IMR-90 (cell line): ENCODE measurements at regions not wholly inside any gene's neighbourhood (a gene's known extent, or its start where the extent isn't known, plus 50 kb on each side); places are given as distances from the start of the nearest gene placed in this dataset.

Experiments used
- ATAC-seq: fragments of 200-7000 bp; cut with Tn5 transposase; 2 replicates; pipeline ENCODE4 v1.9.1; 2020; ENCODE audit warnings: low read depth, mild to moderate bottlenecking, moderate library complexity
- BruUV-seq: library from RNA; stranded (reverse); fragments of 400-500 nt; replicated peaks from 2 replicates; lab custom pipeline; 2021; lab: Mats Ljungman, UMichigan
- CTCF ChIA-PET: fragments of 300-600 bp; formaldehyde crosslinking; extraction: SDS; loops from one replicate; lab custom pipeline; 2021; ENCODE audit warnings: antibody characterized with exemption; lab: Yijun Ruan, JAX
- POLR2A ChIA-PET: fragments of 300-600 bp; sonication (Branson Sonifier 250); formaldehyde crosslinking; loops from one replicate; lab custom pipeline; 2022; ENCODE audit warnings: antibody characterized with exemption; ENCODE audit not compliant: unreplicated experiment; lab: Charles Lee
- DNase-seq: peaks from one replicate; pipeline ENCODE4 v3.0.0; 2013
- H2AFZ ChIP-seq: replicated peaks from 2 replicates; pipeline ENCODE3; 2013; ENCODE audit warnings: low read length, mild to moderate bottlenecking; ENCODE audit not compliant: poor library complexity
- H2AK5ac ChIP-seq: 2 replicates; pipeline ENCODE4 v1.6.1; 2013; ENCODE audit warnings: low read depth, low read length, inconsistent platforms
- H2AK9ac ChIP-seq: replicated peaks from 2 replicates; pipeline ENCODE3; 2013; ENCODE audit warnings: mild to moderate bottlenecking, low read depth, low read length, moderate library complexity; ENCODE audit not compliant: poor library complexity
- H2BK120ac ChIP-seq: 2 replicates; pipeline ENCODE4 v1.6.1; 2013; ENCODE audit warnings: low read depth, low read length, inconsistent platforms
- H2BK15ac ChIP-seq: 3 replicates; pipeline ENCODE4 v1.6.1; 2013; ENCODE audit warnings: low read depth, low read length, inconsistent platforms
- H2BK20ac ChIP-seq: 2 replicates; pipeline ENCODE4 v1.6.1; 2013; ENCODE audit warnings: low read depth, mild to moderate bottlenecking, inconsistent platforms, low read length, moderate library complexity
- H2BK5ac ChIP-seq: 2 replicates; pipeline ENCODE4 v1.6.1; 2013; ENCODE audit warnings: mild to moderate bottlenecking, low read depth, low read length, inconsistent platforms; ENCODE audit not compliant: poor library complexity, severe bottlenecking
- H3K14ac ChIP-seq: replicated peaks from 2 replicates; pipeline ENCODE4 v1.6.1; 2013; ENCODE audit warnings: low read depth, low read length, inconsistent platforms
- H3K18ac ChIP-seq: 2 replicates; pipeline ENCODE4 v1.6.1; 2013; ENCODE audit warnings: low read depth, low read length, control low read depth
- H3K23ac ChIP-seq: 2 replicates; pipeline ENCODE4 v1.6.1; 2013; ENCODE audit warnings: low read depth, low read length, inconsistent platforms
- H3K27ac ChIP-seq: 2 replicates; pipeline ENCODE4 v1.5.1; 2013; ENCODE audit warnings: mild to moderate bottlenecking, control low read depth, low read length; ENCODE audit not compliant: insufficient read depth
- H3K27me3 ChIP-seq: 2 replicates; pipeline ENCODE4 v1.6.1; 2013; ENCODE audit warnings: low read length; ENCODE audit not compliant: control insufficient read depth, insufficient read depth
- H3K36me3 ChIP-seq: 2 replicates; pipeline ENCODE4 v1.6.1; 2013; ENCODE audit warnings: low read length, mixed read lengths; ENCODE audit not compliant: control insufficient read depth, insufficient read depth
- H3K4ac ChIP-seq: 2 replicates; pipeline ENCODE4 v1.6.1; 2013; ENCODE audit warnings: low read depth, low read length, inconsistent platforms
- H3K4me1 ChIP-seq: 2 replicates; pipeline ENCODE4 v1.6.1; 2013; ENCODE audit warnings: low read length, mixed read lengths; ENCODE audit not compliant: control insufficient read depth, insufficient read depth
- H3K4me2 ChIP-seq: 2 replicates; pipeline ENCODE4 v1.6.1; 2013; ENCODE audit warnings: low read depth, mild to moderate bottlenecking, control low read depth, low read length, moderate library complexity
- H3K4me3 ChIP-seq: 2 replicates; pipeline ENCODE4 v1.5.1; 2013; ENCODE audit warnings: low read depth, mild to moderate bottlenecking, control low read depth, low read length, moderate library complexity; ENCODE audit not compliant: insufficient read depth
- H3K56ac ChIP-seq: 2 replicates; pipeline ENCODE4 v1.6.1; 2013; ENCODE audit warnings: low read length, inconsistent platforms; ENCODE audit not compliant: insufficient read depth; ENCODE audit errors: extremely low read depth
- H3K79me1 ChIP-seq, 2 experiments: 2 replicates each; pipeline ENCODE4 v1.6.1; 2013; ENCODE audit warnings: low read length in 2 of 2, inconsistent platforms in 1 of 2, low read depth in 1 of 2
- H3K9ac ChIP-seq: 2 replicates; pipeline ENCODE4 v1.6.1; 2013; ENCODE audit warnings: low read depth, low read length, control low read depth
- H3K9me1 ChIP-seq: 2 replicates; pipeline ENCODE4 v1.6.1; 2013; ENCODE audit warnings: low read length, inconsistent platforms; ENCODE audit not compliant: insufficient read depth
- H3K9me3 ChIP-seq: 2 replicates; pipeline ENCODE4 v1.6.1; 2013; ENCODE audit warnings: low read length; ENCODE audit not compliant: control insufficient read depth, insufficient read depth
- H4K20me1 ChIP-seq: 2 replicates; pipeline ENCODE4 v1.6.1; 2013; ENCODE audit warnings: low read length, inconsistent platforms; ENCODE audit not compliant: insufficient read depth
- H4K5ac ChIP-seq: 2 replicates; pipeline ENCODE4 v1.6.1; 2013; ENCODE audit warnings: mild to moderate bottlenecking, low read depth, low read length, control low read depth
- H4K8ac ChIP-seq, 2 experiments: 2 replicates each; pipeline ENCODE4 v1.6.1; 2013; ENCODE audit warnings: low read depth in 2 of 2, low read length in 2 of 2, control low read depth in 1 of 2, inconsistent platforms in 1 of 2
- H4K91ac ChIP-seq: 2 replicates; pipeline ENCODE4 v1.6.1; 2013; ENCODE audit warnings: low read depth, low read length, inconsistent platforms; ENCODE audit not compliant: insufficient read depth
- BHLHE40 ChIP-seq: fragments of 150-350 bp; IDR thresholded peaks from 2 replicates; pipeline ENCODE4 v1.6.1; 2016; ENCODE audit warnings: mild to moderate bottlenecking, low read depth, low read length
- CEBPB ChIP-seq: IDR thresholded peaks from 2 replicates; pipeline ENCODE4 v1.6.1; 2012; ENCODE audit warnings: low read depth, low read length, improper control_type of control experiment
- MAFK ChIP-seq: IDR thresholded peaks from 2 replicates; pipeline ENCODE4 v1.6.1; 2012; ENCODE audit warnings: low read depth, low read length, improper control_type of control experiment
- MAZ ChIP-seq: IDR thresholded peaks from 2 replicates; pipeline ENCODE4 v1.6.1; 2012; ENCODE audit warnings: low read depth, mild to moderate bottlenecking, low read length, improper control_type of control experiment, moderate library complexity, borderline replicate concordance
- RFX5 ChIP-seq: IDR thresholded peaks from 2 replicates; pipeline ENCODE4 v1.8.0; 2012; ENCODE audit warnings: low read depth, mild to moderate bottlenecking, low read length, moderate library complexity
- dilution Hi-C: fragments of 300-500 bp; cut with HindIII; formaldehyde crosslinking; loops from one replicate; pipeline ENCODE4 v1.14.3; 2018; ENCODE audit warnings: low sequenced_read_pairs; ENCODE audit not compliant: unreplicated experiment
- in situ Hi-C: fragments of 300-500 bp; cut with MboI; formaldehyde crosslinking; loops from 3 replicates; pipeline ENCODE4 v1.14.3; 2019; ENCODE audit warnings: low sequenced_read_pairs, inconsistent platforms, mixed read lengths
- intact Hi-C: fragments of 100-400 bp; cut with micrococcal nuclease; formaldehyde crosslinking; loops from 2 replicates; pipeline ENCODE4 v1.10.0; 2022
- TF ChIP-seq, protein P1 (sequence below): fragments of 150-350 bp; IDR thresholded peaks from 2 replicates; pipeline ENCODE4 v1.6.1; 2017; ENCODE audit warnings: mild to moderate bottlenecking, antibody characterized with exemption, low read length, low read depth
- TF ChIP-seq, protein P2 (sequence below): conservative IDR thresholded peaks from 2 replicates; pipeline ENCODE4 v1.5.1; 2012; ENCODE audit warnings: mild to moderate bottlenecking, low read depth, low read length, improper control_type of control experiment

DNA sequence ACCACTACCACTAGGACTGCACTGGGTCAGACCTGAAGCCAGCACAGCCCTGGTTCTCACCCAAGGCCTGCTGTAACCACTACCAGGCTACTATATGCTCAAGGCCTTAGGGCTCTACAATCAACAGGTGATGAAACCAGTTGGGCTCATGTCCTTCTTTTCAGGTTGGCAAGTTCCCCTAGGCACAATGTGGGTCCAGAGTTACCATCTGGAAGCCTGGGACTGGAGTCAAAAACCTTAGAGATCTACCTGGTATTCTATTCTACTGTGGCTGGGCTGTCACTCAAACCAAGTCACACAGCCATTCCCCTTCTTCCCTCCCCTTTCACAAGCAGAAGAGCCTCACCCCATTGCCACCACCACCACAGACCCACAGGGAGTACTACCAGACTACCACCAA, 175.6 kb downstream of the RELL1 start:
- Histone ChIP-seq H2BK120ac (no peak overlapping the region), H3K4ac (no peak overlapping the region), H3K27me3 (no peaks in the 10 kb centered on the region), H3K27ac (no peak overlapping the region), H3K4me1 (no peaks in the 10 kb centered on the region), H2AFZ (no peak overlapping the region), H4K91ac (no peak overlapping the region), H3K9me3 (no peaks in the 10 kb centered on the region), H2BK20ac (no peak overlapping the region), H3K4me2 (no peak overlapping the region), H3K23ac (no peak overlapping the region), H2AK9ac (no peak overlapping the region), H4K20me1 (no peaks in the 10 kb centered on the region), H3K9ac (no peak overlapping the region), H3K36me3 (no peaks in the 10 kb centered on the region), H3K9me1 (no peaks in the 10 kb centered on the region), H3K56ac (no peak overlapping the region), H3K14ac (no peak overlapping the region), H2BK5ac (no peak overlapping the region), H2BK15ac (no peak overlapping the region), H3K4me3 (no peak overlapping the region), H3K18ac (no peak overlapping the region), H4K5ac (no peak overlapping the region), H3K79me1 (no peaks in the 10 kb centered on the region), H2AK5ac (no peak overlapping the region), H4K8ac (no peak overlapping the region)
- BruUV-seq = no TSS peak
- ATAC-seq (no peak), DNase-seq (no peak)
- ChIA-PET CTCF (no interaction called here), POLR2A (no interaction called here)
- TF ChIP-seq, protein P1, sequence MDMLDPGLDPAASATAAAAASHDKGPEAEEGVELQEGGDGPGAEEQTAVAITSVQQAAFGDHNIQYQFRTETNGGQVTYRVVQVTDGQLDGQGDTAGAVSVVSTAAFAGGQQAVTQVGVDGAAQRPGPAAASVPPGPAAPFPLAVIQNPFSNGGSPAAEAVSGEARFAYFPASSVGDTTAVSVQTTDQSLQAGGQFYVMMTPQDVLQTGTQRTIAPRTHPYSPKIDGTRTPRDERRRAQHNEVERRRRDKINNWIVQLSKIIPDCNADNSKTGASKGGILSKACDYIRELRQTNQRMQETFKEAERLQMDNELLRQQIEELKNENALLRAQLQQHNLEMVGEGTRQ = no peak
- no peak for TF ChIP-seq MAZ
- no peak for TF ChIP-seq BHLHE40
- TF ChIP-seq, protein P2, sequence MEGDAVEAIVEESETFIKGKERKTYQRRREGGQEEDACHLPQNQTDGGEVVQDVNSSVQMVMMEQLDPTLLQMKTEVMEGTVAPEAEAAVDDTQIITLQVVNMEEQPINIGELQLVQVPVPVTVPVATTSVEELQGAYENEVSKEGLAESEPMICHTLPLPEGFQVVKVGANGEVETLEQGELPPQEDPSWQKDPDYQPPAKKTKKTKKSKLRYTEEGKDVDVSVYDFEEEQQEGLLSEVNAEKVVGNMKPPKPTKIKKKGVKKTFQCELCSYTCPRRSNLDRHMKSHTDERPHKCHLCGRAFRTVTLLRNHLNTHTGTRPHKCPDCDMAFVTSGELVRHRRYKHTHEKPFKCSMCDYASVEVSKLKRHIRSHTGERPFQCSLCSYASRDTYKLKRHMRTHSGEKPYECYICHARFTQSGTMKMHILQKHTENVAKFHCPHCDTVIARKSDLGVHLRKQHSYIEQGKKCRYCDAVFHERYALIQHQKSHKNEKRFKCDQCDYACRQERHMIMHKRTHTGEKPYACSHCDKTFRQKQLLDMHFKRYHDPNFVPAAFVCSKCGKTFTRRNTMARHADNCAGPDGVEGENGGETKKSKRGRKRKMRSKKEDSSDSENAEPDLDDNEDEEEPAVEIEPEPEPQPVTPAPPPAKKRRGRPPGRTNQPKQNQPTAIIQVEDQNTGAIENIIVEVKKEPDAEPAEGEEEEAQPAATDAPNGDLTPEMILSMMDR = no peak
- TF ChIP-seq RFX5 = no peak
- TF ChIP-seq MAFK = no peak
- TF ChIP-seq CEBPB = no peak
- in situ Hi-C loops = no loop called here
- intact Hi-C loops = no loop called here
- dilution Hi-C loops = no loop called here
